CD4-positive, CD25-positive, alpha-beta regulatory T cell (primary cell): ENCODE measurements at regions not wholly inside any gene's neighbourhood (a gene's known extent, or its start where the extent isn't known, plus 50 kb on each side); places are given as distances from the start of the nearest gene placed in this dataset.
"Not testable (repeated sequence)": the region's sequence is repeated elsewhere in the genome, so short reads cannot be mapped to it uniquely, and the experiment has no call there.

ENCODE experiments used
- ATAC-seq, 2 donors: fragments of 150-1000 bp; cut with Tn5 transposase; one replicate each; pipeline ENCODE4 v1.10.0; 2021; ENCODE audit warnings: low read depth in 2 of 2, moderate number of reproducible peaks in 2 of 2, moderate library complexity in 1 of 2
- DNase-seq, 3 donors: peaks; one replicate each; pipeline versions ENCODE4 v3.0.0 to v3.0.0-alpha.2; 2012 to 2022; ENCODE audit warnings: mixed read lengths in 1 of 3
- H3K27ac ChIP-seq: one replicate; pipeline ENCODE4 v1.7.0; 2013; ENCODE audit warnings: mild to moderate bottlenecking, low read length; ENCODE audit not compliant: insufficient read depth, poor library complexity, severe bottlenecking
- H3K27me3 ChIP-seq: one replicate; pipeline ENCODE4 v1.7.0; 2013; ENCODE audit warnings: low read length; ENCODE audit not compliant: control insufficient read depth, insufficient read depth
- H3K36me3 ChIP-seq: one replicate; pipeline ENCODE4 v1.7.0; 2013; ENCODE audit warnings: mild to moderate bottlenecking, low read length, moderate library complexity; ENCODE audit not compliant: control insufficient read depth, insufficient read depth
- H3K4me1 ChIP-seq: 2 replicates; pipeline ENCODE4 v1.7.0; 2013; ENCODE audit warnings: mild to moderate bottlenecking, low read length; ENCODE audit not compliant: insufficient read depth, control insufficient read depth, poor library complexity, severe bottlenecking
- H3K4me3 ChIP-seq: one replicate; pipeline ENCODE4 v1.7.0; 2013; ENCODE audit warnings: low read depth, mild to moderate bottlenecking, low read length, moderate library complexity
- H3K9me3 ChIP-seq, 2 experiments: 1 replicate in 1 of 2; 2 replicates in 1 of 2; pipeline ENCODE4 v1.7.0; 2013; ENCODE audit warnings: low read length in 2 of 2, mild to moderate bottlenecking in 1 of 2, moderate library complexity in 1 of 2; ENCODE audit not compliant: control insufficient read depth in 2 of 2
- H3K27ac Mint-ChIP-seq, 3 donors: one replicate each; pipeline ENCODE4 v1.8.0; 2020 to 2022; ENCODE audit warnings: mild to moderate bottlenecking in 3 of 3, mixed read lengths in 3 of 3, moderate library complexity in 2 of 3
- H3K27me3 Mint-ChIP-seq: one replicate; pipeline ENCODE4 v1.8.0; 2022; ENCODE audit warnings: mild to moderate bottlenecking, mixed read lengths
- H3K36me3 Mint-ChIP-seq: one replicate; pipeline ENCODE4 v1.8.0; 2020; ENCODE audit warnings: mixed read lengths
- H3K4me1 Mint-ChIP-seq, 4 donors: one replicate each; pipeline ENCODE4 v1.8.0; 2020 to 2022; ENCODE audit warnings: mixed read lengths in 4 of 4, mild to moderate bottlenecking in 1 of 4
- H3K4me3 Mint-ChIP-seq, 4 donors: one replicate each; pipeline ENCODE4 v1.8.0; 2020 to 2022; ENCODE audit warnings: mild to moderate bottlenecking in 4 of 4, mixed read lengths in 4 of 4, moderate library complexity in 3 of 4
- H3K9me3 Mint-ChIP-seq, 7 donors: one replicate each; pipeline ENCODE4 v1.8.0; 2020 to 2022; ENCODE audit warnings: mixed read lengths in 7 of 7, mild to moderate bottlenecking in 3 of 7, moderate library complexity in 2 of 7

DNA sequence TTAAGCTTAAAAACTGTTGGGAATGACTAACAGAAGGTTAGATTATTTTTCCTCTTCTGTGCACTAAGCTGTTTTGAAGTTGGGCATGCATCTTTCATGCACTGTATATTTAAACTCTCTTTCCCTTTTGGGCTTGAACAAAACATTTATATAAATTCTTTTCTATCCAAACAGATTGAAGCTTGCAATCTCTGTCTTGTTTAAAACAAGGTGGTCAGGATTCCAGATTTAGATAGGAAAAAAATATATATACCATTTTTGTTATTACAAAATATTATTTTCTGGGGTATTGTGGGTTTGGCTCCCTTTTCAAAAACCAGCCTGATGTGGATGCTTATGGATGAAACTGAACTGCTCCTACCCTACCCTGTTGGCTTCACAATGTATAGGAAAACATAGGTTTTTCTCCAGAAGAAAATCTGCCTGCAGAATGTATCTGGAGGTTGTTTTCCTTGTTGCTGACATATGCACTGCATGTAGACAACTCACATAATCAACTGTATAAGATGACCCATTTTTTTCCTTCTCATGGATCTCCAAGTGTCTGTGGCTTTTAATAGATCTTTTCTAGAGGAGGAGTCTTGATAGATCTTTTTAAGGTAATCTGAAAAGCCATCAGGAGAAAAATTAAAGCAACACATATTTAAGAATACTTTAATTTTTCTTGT lies 146.3 kb downstream of the PRL start:
- peaks cover 8% of the 10 kb centered on the region for H3K27me3 Mint-ChIP-seq
- DNase-seq, result no peak
- H3K36me3 Mint-ChIP-seq, result no peaks in the 10 kb centered on the region
- Histone ChIP-seq H3K4me3 (no peak overlapping the region), H3K4me1 (no peaks in the 10 kb centered on the region), H3K27ac (no peak overlapping the region), H3K9me3 (no peaks in the 10 kb centered on the region), H3K27me3 (peaks cover 2% of the 10 kb centered on the region), H3K36me3 (no peaks in the 10 kb centered on the region)
- no peak overlapping the region for H3K27ac Mint-ChIP-seq
- peaks cover 0 to 5% (median 2%) of the 10 kb centered on the region in 4 donors for H3K4me1 Mint-ChIP-seq
- H3K4me3 Mint-ChIP-seq, result no peak overlapping the region
- ATAC-seq, result no peak
- H3K9me3 Mint-ChIP-seq, result peaks cover 0 to 4% (median 0%) of the 10 kb centered on the region in 7 donors

DNA sequence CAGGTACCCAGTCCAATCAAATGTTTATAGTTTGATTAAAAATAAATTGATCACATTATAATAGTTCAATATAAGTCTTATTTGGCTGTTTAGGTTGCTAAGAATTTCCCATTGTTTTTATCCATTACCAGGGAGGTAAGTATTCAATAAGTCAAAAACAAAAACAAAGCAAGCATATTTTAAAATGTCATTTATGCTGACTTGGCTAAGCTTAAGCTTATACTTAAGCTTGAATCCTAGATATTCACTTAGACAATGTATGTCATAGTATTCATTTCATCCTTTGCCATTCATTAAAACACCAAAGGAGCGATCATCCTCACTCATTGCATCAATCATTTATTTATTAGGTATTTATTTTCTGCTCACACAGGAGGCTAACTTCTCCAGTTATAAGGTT lies 144.9 kb downstream of the PRL start:
- Mint-ChIP-seq H3K4me1 (peaks cover 0 to 2% (median under 1%) of the 10 kb centered on the region in 4 donors), H3K9me3 (peaks cover 0 to 2% (median 0%) of the 10 kb centered on the region in 7 donors), H3K27me3 (no peaks in the 10 kb centered on the region), H3K27ac (no peak overlapping the region), H3K36me3 (no peaks in the 10 kb centered on the region), H3K4me3 (no peak overlapping the region)
- no peak for DNase-seq
- no peaks in the 10 kb centered on the region for H3K9me3 ChIP-seq
- no peaks in the 10 kb centered on the region for H3K4me1 ChIP-seq
- H3K27ac ChIP-seq, result no peak overlapping the region
- peaks cover 1% of the 10 kb centered on the region for H3K27me3 ChIP-seq
- no peaks in the 10 kb centered on the region for H3K36me3 ChIP-seq
- H3K4me3 ChIP-seq, result no peak overlapping the region
- no peak for ATAC-seq

DNA sequence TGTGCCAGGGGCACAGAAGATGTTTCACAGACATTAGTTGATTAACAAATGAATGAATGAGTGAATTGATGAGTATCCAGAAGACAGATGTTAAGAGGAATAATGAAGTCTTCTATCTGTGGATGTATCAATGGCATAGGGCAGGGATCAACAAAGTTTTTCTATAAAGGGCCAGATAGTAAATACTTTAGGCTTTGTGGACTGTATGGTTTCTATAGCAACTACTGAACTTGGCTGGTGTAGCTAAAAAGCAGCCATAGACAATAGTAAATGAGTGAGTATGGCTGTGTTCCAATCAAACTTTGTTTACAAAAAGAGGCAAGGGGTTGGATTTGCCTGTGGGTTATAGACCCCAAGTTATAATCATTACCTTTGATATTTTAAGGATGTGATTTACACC lies 144.0 kb downstream of the PRL start:
- Mint-ChIP-seq H3K9me3 (peaks cover 0 to 2% (median 0%) of the 10 kb centered on the region in 7 donors), H3K4me3 (no peak overlapping the region), H3K27me3 (no peaks in the 10 kb centered on the region), H3K4me1 (no peaks in the 10 kb centered on the region), H3K36me3 (no peaks in the 10 kb centered on the region), H3K27ac (no peak overlapping the region)
- Histone ChIP-seq H3K4me3 (no peak overlapping the region), H3K4me1 (no peaks in the 10 kb centered on the region), H3K27me3 (no peaks in the 10 kb centered on the region), H3K36me3 (no peaks in the 10 kb centered on the region), H3K27ac (no peak overlapping the region), H3K9me3 (no peaks in the 10 kb centered on the region)
- no peak for DNase-seq
- no peak for ATAC-seq

DNA sequence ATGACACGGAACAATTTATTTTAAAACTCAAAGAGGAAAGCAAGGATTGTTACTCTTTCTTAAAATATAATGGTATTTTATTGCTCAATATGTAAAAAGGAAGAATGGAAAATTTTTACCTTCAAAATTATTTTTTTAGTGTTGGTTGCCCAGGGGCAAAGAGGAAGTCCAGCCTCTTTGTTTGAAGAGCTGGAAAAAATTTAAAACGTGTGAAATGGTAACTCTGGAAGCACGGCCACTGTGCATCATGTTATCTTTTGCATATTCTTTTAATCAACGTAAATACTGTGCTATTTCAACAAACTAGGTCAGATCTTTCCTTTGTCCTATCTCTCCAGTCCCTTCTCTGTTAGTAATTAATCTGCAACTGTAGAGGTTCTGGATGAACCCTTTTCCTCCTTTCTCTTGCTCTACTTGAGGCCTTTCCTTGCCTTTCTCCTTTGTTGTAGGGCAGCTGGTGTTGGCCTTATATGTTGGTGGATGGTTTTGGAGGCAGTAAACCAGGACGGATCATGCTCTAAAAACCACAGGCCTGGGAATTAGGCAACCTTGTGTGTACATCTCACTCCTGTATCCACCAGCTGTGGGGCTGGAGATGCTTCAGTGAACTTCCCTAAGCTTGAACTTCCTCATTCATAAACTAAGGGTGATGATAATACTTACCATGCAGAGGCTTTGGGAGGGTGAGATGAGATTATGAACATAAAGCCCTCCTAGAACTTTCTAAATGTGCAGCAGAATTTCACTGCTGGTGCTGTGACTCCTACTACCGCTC lies 143.3 kb downstream of the PRL start:
- H3K9me3 ChIP-seq, result no peaks in the 10 kb centered on the region
- DNase-seq (no peak), ATAC-seq (no peak)
- Mint-ChIP-seq H3K27ac (no peak overlapping the region), H3K36me3 (no peaks in the 10 kb centered on the region), H3K27me3 (no peaks in the 10 kb centered on the region), H3K4me1 (no peaks in the 10 kb centered on the region), H3K4me3 (no peak overlapping the region), H3K9me3 (peaks cover 0 to 2% (median 0%) of the 10 kb centered on the region in 7 donors)
- no peak overlapping the region for H3K27ac ChIP-seq
- no peaks in the 10 kb centered on the region for H3K4me1 ChIP-seq
- no peaks in the 10 kb centered on the region for H3K36me3 ChIP-seq
- no peak overlapping the region for H3K4me3 ChIP-seq
- H3K27me3 ChIP-seq, result no peaks in the 10 kb centered on the region

DNA sequence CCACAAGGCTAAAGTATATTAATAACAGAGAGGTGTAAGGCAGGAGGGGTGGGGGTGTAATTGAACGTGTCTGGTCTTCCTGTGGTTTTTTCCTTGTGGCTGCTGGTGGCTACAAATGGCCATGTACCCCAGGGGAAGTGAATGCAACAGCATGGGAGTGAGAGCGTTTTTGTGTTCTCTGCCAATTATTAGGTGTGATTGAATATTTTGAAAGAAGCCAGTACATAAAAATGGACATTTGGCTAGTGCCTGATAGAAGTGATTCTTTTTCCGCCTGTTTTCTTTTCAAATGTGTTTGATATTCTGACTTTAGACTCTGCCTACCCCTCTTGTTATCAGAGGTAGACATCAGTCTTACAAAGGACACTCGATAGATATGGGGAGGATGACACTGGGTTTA lies 141.3 kb downstream of the PRL start:
- no peak for ATAC-seq
- no peaks in the 10 kb centered on the region for H3K27me3 Mint-ChIP-seq

DNA sequence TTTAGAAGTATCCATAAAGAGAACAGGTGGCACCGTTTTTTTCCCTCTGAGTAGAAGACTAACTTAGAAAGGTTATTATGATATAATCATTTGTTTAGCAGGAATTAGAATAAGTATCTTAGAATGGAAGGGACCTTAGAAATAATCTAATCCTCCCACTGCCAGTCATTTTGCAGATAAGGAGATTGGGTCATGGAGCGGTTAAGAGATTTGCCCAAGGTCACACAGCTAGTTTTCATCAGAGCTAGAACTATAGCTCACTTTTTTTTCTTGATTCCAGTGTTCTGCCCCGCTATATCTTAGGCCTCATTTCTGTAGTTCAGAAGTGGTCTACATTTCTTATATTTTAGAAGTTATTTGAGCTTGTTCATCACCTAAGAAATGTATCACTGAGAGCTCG lies 139.6 kb downstream of the PRL start:
- H3K36me3 Mint-ChIP-seq, result no peaks in the 10 kb centered on the region
- H3K9me3 Mint-ChIP-seq, result peaks cover 0 to 7% (median 0%) of the 10 kb centered on the region in 7 donors
- ATAC-seq (no peak), DNase-seq (no peak)
- Histone ChIP-seq H3K4me1 (no peaks in the 10 kb centered on the region), H3K4me3 (no peak overlapping the region), H3K9me3 (no peaks in the 10 kb centered on the region), H3K27ac (no peak overlapping the region), H3K27me3 (no peaks in the 10 kb centered on the region), H3K36me3 (no peaks in the 10 kb centered on the region)
- no peak overlapping the region for H3K27ac Mint-ChIP-seq
- H3K4me3 Mint-ChIP-seq, result no peak overlapping the region
- H3K4me1 Mint-ChIP-seq, result no peaks in the 10 kb centered on the region
- H3K27me3 Mint-ChIP-seq, result no peaks in the 10 kb centered on the region

More for the DNA sequence above, 141.3 kb downstream of the PRL start:
- Histone ChIP-seq H3K4me3 (no peak overlapping the region), H3K36me3 (no peaks in the 10 kb centered on the region), H3K27ac (no peak overlapping the region), H3K27me3 (no peaks in the 10 kb centered on the region), H3K9me3 (no peaks in the 10 kb centered on the region), H3K4me1 (no peaks in the 10 kb centered on the region)
- no peak for DNase-seq
- no peaks in the 10 kb centered on the region for H3K4me1 Mint-ChIP-seq
- H3K4me3 Mint-ChIP-seq, result no peak overlapping the region
- peaks cover 0 to 7% (median 0%) of the 10 kb centered on the region in 7 donors for H3K9me3 Mint-ChIP-seq
- H3K27ac Mint-ChIP-seq, result no peak overlapping the region
- H3K36me3 Mint-ChIP-seq, result no peaks in the 10 kb centered on the region

DNA sequence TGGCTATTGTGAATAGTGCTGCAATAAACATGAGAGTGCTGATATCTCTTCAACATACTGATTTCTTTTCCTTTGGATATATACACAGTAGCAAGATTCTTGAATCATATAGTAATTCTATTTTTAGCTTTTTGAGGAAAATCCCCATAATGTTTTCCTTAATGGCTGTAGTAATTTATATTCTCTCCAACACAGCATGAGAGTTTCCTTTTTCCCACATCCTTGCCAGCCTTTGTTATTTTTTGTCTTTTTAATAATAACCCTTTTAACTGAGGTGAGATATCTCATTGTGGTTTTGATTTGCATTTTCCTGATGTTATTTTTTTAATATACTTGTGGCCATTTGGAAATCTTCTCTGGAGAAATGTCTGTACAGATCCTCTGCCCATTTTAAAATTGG lies 132.6 kb downstream of the PRL start:
- no peak overlapping the region for H3K4me3 Mint-ChIP-seq
- ATAC-seq (no peak), DNase-seq (no peak)
- H3K27ac ChIP-seq, result no peak overlapping the region
- H3K36me3 Mint-ChIP-seq, result no peaks in the 10 kb centered on the region
- H3K27ac Mint-ChIP-seq, result no peak overlapping the region
- H3K4me1 ChIP-seq, result no peaks in the 10 kb centered on the region
- H3K36me3 ChIP-seq, result no peaks in the 10 kb centered on the region
- peaks cover 0 to 11% (median 0%) of the 10 kb centered on the region in 7 donors for H3K9me3 Mint-ChIP-seq
- H3K27me3 ChIP-seq, result no peaks in the 10 kb centered on the region
- no peaks in the 10 kb centered on the region for H3K27me3 Mint-ChIP-seq
- no peaks in the 10 kb centered on the region for H3K9me3 ChIP-seq
- no peaks in the 10 kb centered on the region for H3K4me1 Mint-ChIP-seq
- H3K4me3 ChIP-seq, result no peak overlapping the region

DNA sequence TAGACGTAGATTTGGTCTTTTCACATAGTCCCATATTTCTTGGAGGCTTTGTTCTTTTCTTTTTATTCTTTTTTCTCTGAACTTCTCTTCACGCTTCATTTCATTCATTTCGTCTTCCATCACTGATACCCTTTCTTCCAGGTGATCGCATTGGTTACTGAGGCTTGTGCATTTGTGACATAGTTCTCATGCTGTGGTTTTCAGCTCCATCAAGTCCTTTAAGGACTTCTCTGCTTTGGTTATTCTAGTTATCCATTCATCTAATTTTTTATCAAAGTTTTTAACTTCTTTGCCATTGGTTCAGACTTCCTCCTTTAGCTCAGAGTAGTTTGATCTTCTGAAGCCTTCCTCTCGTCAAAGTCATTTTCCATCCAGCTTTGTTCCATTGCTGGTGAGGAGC lies 125.8 kb downstream of the PRL start:
- not testable (repeated sequence) for H3K36me3 Mint-ChIP-seq, H3K36me3 ChIP-seq, ATAC-seq, H3K4me3 ChIP-seq, H3K27me3 ChIP-seq, H3K4me3 Mint-ChIP-seq, DNase-seq, H3K27ac ChIP-seq, H3K27me3 Mint-ChIP-seq, H3K4me1 ChIP-seq, H3K4me1 Mint-ChIP-seq, H3K27ac Mint-ChIP-seq
- H3K9me3 ChIP-seq, result peaks cover 2 to 17% of the 10 kb centered on the region in 2 experiments
- H3K9me3 Mint-ChIP-seq, result peaks cover 2 to 30% (median 8%) of the 10 kb centered on the region in 7 donors
